Liver (tissue), 8 donors: ENCODE measurements at regions not wholly inside any gene's neighbourhood (a gene's known extent, or its start where the extent isn't known, plus 50 kb on each side); places are given as distances from the start of the nearest gene placed in this dataset.

ENCODE experiments used
- DNase-seq: peaks from one replicate; pipeline ENCODE4 v3.0.0-alpha.2; 2017; ENCODE audit warnings: low spot score
- H3K27ac ChIP-seq, 2 donors: one replicate each; pipeline ENCODE4 v1.7.0; 2013; ENCODE audit warnings: inconsistent platforms in 2 of 2, low read length in 2 of 2, control low read depth in 1 of 2, low read depth in 1 of 2, mild to moderate bottlenecking in 1 of 2
- H3K27me3 ChIP-seq, 4 donors: one replicate each; pipeline versions ENCODE4 v1.6.1 to v1.7.0; 2013; ENCODE audit warnings: low read length in 3 of 4, inconsistent platforms in 1 of 4, mild to moderate bottlenecking in 1 of 4, moderate library complexity in 1 of 4; ENCODE audit not compliant: control insufficient read depth in 4 of 4, insufficient read depth in 4 of 4
- H3K36me3 ChIP-seq, 4 donors: one replicate each; pipeline versions ENCODE4 v1.6.1 to v1.7.0; 2013; ENCODE audit warnings: low read length in 3 of 4, mild to moderate bottlenecking in 3 of 4, low read depth in 1 of 4, moderate library complexity in 1 of 4; ENCODE audit not compliant: control insufficient read depth in 4 of 4, insufficient read depth in 3 of 4
- H3K4me1 ChIP-seq, 4 donors: one replicate each; pipeline versions ENCODE4 v1.6.1 to v1.7.0; 2013; ENCODE audit warnings: low read length in 3 of 4, mild to moderate bottlenecking in 3 of 4, moderate library complexity in 1 of 4; ENCODE audit not compliant: control insufficient read depth in 4 of 4, insufficient read depth in 4 of 4
- H3K4me3 ChIP-seq, 3 donors: one replicate each; pipeline versions ENCODE4 v1.6.1 to v1.7.0; 2013; ENCODE audit warnings: low read length in 3 of 3, control low read depth in 1 of 3, low read depth in 1 of 3, mild to moderate bottlenecking in 1 of 3
- H3K9ac ChIP-seq, 2 donors: one replicate each; pipeline ENCODE4 v1.7.0; 2013; ENCODE audit warnings: low read length in 2 of 2, mild to moderate bottlenecking in 2 of 2, moderate library complexity in 2 of 2, control low read depth in 1 of 2, low read depth in 1 of 2
- H3K9me3 ChIP-seq, 4 donors: one replicate each; pipeline versions ENCODE4 v1.6.1 to v1.7.0; 2013; ENCODE audit warnings: low read length in 3 of 4; ENCODE audit not compliant: control insufficient read depth in 4 of 4
- ATF3 ChIP-seq: IDR thresholded peaks from 2 replicates; pipeline ENCODE4 v1.6.1; 2016; ENCODE audit warnings: antibody characterized with exemption
- CTCF ChIP-seq: fragments of 150-350 bp; IDR thresholded peaks from 2 replicates; pipeline ENCODE4 v1.5.1; 2017; ENCODE audit warnings: improper control_type of control experiment, low read depth, low read length; ENCODE audit not compliant: missing input control
- EGR1 ChIP-seq, 2 donors: IDR thresholded peaks; 2 replicates each; pipeline ENCODE4 v1.6.1; 2016 to 2018; ENCODE audit warnings: antibody characterized with exemption in 2 of 2, low read depth in 2 of 2
- FOXA1 ChIP-seq: IDR thresholded peaks from 2 replicates; pipeline ENCODE4 v1.6.1; 2016; ENCODE audit warnings: antibody characterized with exemption
- FOXA2 ChIP-seq: IDR thresholded peaks from 2 replicates; pipeline ENCODE4 v1.6.1; 2016; ENCODE audit warnings: antibody characterized with exemption
- GABPA ChIP-seq, 2 donors: IDR thresholded peaks in 1 of 2; conservative IDR thresholded peaks in 1 of 2; 2 replicates each; pipeline ENCODE4 v1.6.1; 2016; ENCODE audit warnings: antibody characterized with exemption in 2 of 2, mild to moderate bottlenecking in 1 of 2, moderate library complexity in 1 of 2
- HNF4A ChIP-seq, 2 donors: conservative IDR thresholded peaks; 2 replicates each; pipeline ENCODE4 v1.6.1; 2016; ENCODE audit warnings: antibody characterized with exemption in 2 of 2, mild to moderate bottlenecking in 2 of 2
- HNF4G ChIP-seq: IDR thresholded peaks from 2 replicates; pipeline ENCODE4 v1.6.1; 2016; ENCODE audit warnings: antibody characterized with exemption
- JUND ChIP-seq, 2 donors: IDR thresholded peaks; 2 replicates each; pipeline ENCODE4 v1.6.1; 2016; ENCODE audit warnings: antibody characterized with exemption in 2 of 2
- NR2F2 ChIP-seq: IDR thresholded peaks from 2 replicates; pipeline ENCODE4 v1.6.1; 2016; ENCODE audit warnings: antibody characterized with exemption
- RAD21 ChIP-seq, 2 donors: IDR thresholded peaks; 2 replicates each; pipeline ENCODE4 v1.6.1; 2016; ENCODE audit warnings: antibody characterized with exemption in 2 of 2, mild to moderate bottlenecking in 2 of 2
- RXRA ChIP-seq, 2 donors: IDR thresholded peaks; 2 replicates each; pipeline ENCODE4 v1.6.1; 2017 to 2018; ENCODE audit warnings: antibody characterized with exemption in 2 of 2, mild to moderate bottlenecking in 1 of 2
- SP1 ChIP-seq: IDR thresholded peaks from 2 replicates; pipeline ENCODE4 v1.6.1; 2018; ENCODE audit warnings: antibody characterized with exemption, mild to moderate bottlenecking
- TAF1 ChIP-seq: conservative IDR thresholded peaks from 2 replicates; pipeline ENCODE4 v1.6.1; 2016; ENCODE audit warnings: antibody characterized with exemption, mild to moderate bottlenecking
- YY1 ChIP-seq: IDR thresholded peaks from 2 replicates; pipeline ENCODE4 v1.6.1; 2016; ENCODE audit warnings: antibody characterized with exemption, mild to moderate bottlenecking
- ZBTB33 ChIP-seq: IDR thresholded peaks from 2 replicates; pipeline ENCODE4 v1.6.1; 2016; ENCODE audit warnings: antibody characterized with exemption
- WGBS: extraction: QIAGEN DNeasy Blood & Tissue Kit; methylation state at CpG from one replicate; pipeline ENCODE4 v1.1.7; 2013; 5-methylcytosine and 5-hydroxymethylcytosine counted together
- TF ChIP-seq, protein P1 (sequence below): IDR thresholded peaks from 2 replicates; pipeline ENCODE4 v1.6.1; 2016; ENCODE audit warnings: antibody characterized with exemption
- TF ChIP-seq, protein P2 (sequence below): IDR thresholded peaks from 2 replicates; pipeline ENCODE4 v1.6.1; 2016; ENCODE audit warnings: antibody characterized with exemption, mild to moderate bottlenecking
- donor health status: healthy.
- donor health status: healthy.
- donor health status: healthy.
- donor health status: healthy.
- donor health status: healthy.

GRCh38 chr7:106569500-106569929, 91.4 kb downstream of the CCDC71L start:
- Histone ChIP-seq H3K9ac (no peak overlapping the region), H3K9me3 (no peaks in the 10 kb centered on the region), H3K36me3 (no peaks in the 10 kb centered on the region), H3K4me1 (peaks cover 4 to 10% (median 7%) of the 10 kb centered on the region in 4 donors), H3K27me3 (no peaks in the 10 kb centered on the region), H3K4me3 (no peak overlapping the region), H3K27ac (peak overlapping the region in 1 of 2 donors; percentile 87)
- WGBS: 95% methylated on average over 10 of the region's 10 CpGs
- DNase-seq: no peak
- no peak for TF ChIP-seq HNF4A (conservative IDR thresholded peaks at IDR 0.05)
- TF ChIP-seq, protein P1, sequence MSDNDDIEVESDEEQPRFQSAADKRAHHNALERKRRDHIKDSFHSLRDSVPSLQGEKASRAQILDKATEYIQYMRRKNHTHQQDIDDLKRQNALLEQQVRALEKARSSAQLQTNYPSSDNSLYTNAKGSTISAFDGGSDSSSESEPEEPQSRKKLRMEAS: no peak
- TF ChIP-seq GABPA (IDR thresholded peaks at IDR 0.05 in 1 of 2, conservative IDR thresholded peaks at IDR 0.05 in 1 of 2): no peak
- no peak for TF ChIP-seq YY1
- no peak for TF ChIP-seq FOXA1
- TF ChIP-seq RAD21 (IDR thresholded peaks at IDR 0.05): no peak
- no peak for TF ChIP-seq FOXA2
- TF ChIP-seq NR2F2: no peak
- TF ChIP-seq HNF4G: no peak
- no peak for TF ChIP-seq EGR1 (IDR thresholded peaks at IDR 0.05; ENCODE audit: low read depth in 2 of 2)
- no peak for TF ChIP-seq SP1
- no peak for TF ChIP-seq TAF1
- TF ChIP-seq, protein P2, sequence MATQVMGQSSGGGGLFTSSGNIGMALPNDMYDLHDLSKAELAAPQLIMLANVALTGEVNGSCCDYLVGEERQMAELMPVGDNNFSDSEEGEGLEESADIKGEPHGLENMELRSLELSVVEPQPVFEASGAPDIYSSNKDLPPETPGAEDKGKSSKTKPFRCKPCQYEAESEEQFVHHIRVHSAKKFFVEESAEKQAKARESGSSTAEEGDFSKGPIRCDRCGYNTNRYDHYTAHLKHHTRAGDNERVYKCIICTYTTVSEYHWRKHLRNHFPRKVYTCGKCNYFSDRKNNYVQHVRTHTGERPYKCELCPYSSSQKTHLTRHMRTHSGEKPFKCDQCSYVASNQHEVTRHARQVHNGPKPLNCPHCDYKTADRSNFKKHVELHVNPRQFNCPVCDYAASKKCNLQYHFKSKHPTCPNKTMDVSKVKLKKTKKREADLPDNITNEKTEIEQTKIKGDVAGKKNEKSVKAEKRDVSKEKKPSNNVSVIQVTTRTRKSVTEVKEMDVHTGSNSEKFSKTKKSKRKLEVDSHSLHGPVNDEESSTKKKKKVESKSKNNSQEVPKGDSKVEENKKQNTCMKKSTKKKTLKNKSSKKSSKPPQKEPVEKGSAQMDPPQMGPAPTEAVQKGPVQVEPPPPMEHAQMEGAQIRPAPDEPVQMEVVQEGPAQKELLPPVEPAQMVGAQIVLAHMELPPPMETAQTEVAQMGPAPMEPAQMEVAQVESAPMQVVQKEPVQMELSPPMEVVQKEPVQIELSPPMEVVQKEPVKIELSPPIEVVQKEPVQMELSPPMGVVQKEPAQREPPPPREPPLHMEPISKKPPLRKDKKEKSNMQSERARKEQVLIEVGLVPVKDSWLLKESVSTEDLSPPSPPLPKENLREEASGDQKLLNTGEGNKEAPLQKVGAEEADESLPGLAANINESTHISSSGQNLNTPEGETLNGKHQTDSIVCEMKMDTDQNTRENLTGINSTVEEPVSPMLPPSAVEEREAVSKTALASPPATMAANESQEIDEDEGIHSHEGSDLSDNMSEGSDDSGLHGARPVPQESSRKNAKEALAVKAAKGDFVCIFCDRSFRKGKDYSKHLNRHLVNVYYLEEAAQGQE: no peak
- TF ChIP-seq RXRA (IDR thresholded peaks at IDR 0.05): no peak
- no peak for TF ChIP-seq JUND (IDR thresholded peaks at IDR 0.05)
- TF ChIP-seq CTCF: no peak

DNA sequence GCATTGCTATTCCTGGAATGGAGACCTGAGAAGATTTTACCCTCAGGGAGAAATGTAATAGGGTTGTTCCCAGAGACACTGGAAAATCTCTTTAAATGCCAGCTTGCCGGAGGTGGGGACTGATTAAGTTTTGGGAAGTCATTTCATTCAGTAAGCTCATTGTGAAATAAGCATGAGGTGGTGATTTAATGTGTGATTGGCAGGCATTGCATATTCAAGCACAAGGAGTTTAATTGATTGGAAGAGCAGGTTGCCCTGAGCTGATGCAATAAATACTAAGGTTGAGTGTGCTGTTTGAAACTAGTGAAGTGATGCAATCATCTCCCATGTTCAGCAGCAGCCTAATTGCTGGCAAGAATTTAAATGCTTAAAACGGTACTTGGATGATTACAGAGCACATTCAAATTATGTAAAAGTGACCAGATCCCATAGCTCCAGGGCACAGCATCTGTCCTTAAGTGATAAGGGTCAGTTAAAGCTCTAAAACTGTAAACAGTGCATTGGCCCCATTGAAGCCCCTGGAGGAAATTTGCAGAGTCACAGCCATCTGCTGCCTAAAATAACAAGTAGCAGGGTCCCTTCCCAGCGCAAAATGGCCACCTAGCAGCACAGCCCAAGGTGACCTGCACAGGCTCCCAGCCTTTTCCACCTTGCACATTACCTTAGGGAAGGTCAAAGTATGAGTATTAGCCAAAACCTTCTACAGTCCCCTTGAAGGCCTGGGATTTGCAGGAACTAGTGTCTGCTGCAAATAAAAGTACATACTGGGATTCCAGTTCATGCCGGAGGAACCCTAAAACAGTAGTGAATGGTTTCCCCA, 92.1 kb downstream of the CCDC71L start:
- Histone ChIP-seq H3K27ac (peak overlapping the region; percentile 82 to 87), H3K27me3 (no peaks in the 10 kb centered on the region), H3K9ac (peak overlapping the region in 1 of 2 donors; percentile 10), H3K9me3 (no peaks in the 10 kb centered on the region), H3K36me3 (no peaks in the 10 kb centered on the region), H3K4me1 (peaks cover 4 to 10% (median 7%) of the 10 kb centered on the region in 4 donors), H3K4me3 (no peak overlapping the region)
- peak; percentile 76 for DNase-seq
- 52% methylated on average over 4 of the region's 4 CpGs for WGBS
- TF ChIP-seq ZBTB33: peak; percentile 95
- peak; percentile 82 to 86 for TF ChIP-seq HNF4A (conservative IDR thresholded peaks at IDR 0.05)
- TF ChIP-seq YY1: peak; percentile 82
- TF ChIP-seq, protein P2: peak; percentile 71
- peak; percentile 47 for TF ChIP-seq FOXA2
- peak; percentile 67 for TF ChIP-seq FOXA1
- TF ChIP-seq ATF3: peak; percentile 99
- TF ChIP-seq SP1: peak; percentile 89
- peak in 1 of 2 donors; percentile 46 for TF ChIP-seq GABPA (IDR thresholded peaks at IDR 0.05 in 1 of 2, conservative IDR thresholded peaks at IDR 0.05 in 1 of 2)
- TF ChIP-seq JUND (IDR thresholded peaks at IDR 0.05): peak; percentile 88 to 92
- TF ChIP-seq HNF4G: no peak
- peak; percentile 81 to 93 for TF ChIP-seq RXRA (IDR thresholded peaks at IDR 0.05)
- TF ChIP-seq EGR1 (IDR thresholded peaks at IDR 0.05; ENCODE audit: low read depth in 2 of 2): peak; percentile 26 to 78
- TF ChIP-seq TAF1: peak; percentile 70
- peak; percentile 64 to 70 for TF ChIP-seq RAD21 (IDR thresholded peaks at IDR 0.05)
